GM23338 (cell line): ENCODE measurements at regions not wholly inside any gene's neighbourhood (a gene's known extent, or its start where the extent isn't known, plus 50 kb on each side); places are given as distances from the start of the nearest gene placed in this dataset.

Experiments used
- CREB1 ChIP-seq: fragments of 250-450 bp; sonication (Bioruptor Pico); IDR thresholded peaks from 2 replicates; pipeline ENCODE4 v1.5.0; 2020; ENCODE audit warnings: low read depth, mild to moderate bottlenecking, moderate library complexity
- EZH2 ChIP-seq: fragments of 200-600 bp; sonication (generic); IDR thresholded peaks from one replicate; pipeline ENCODE4 v1.8.0; 2017; ENCODE audit warnings: antibody characterized with exemption, mild to moderate bottlenecking, low read depth; ENCODE audit not compliant: unreplicated experiment
- EZH2phosphoT487 ChIP-seq: fragments of 200-600 bp; sonication (generic); IDR thresholded peaks from one replicate; pipeline ENCODE4 v1.8.1; 2018; ENCODE audit warnings: antibody characterized with exemption; ENCODE audit not compliant: unreplicated experiment
- POLR2AphosphoS5 ChIP-seq: IDR thresholded peaks from 2 replicates; pipeline ENCODE4 v1.6.1; 2016; ENCODE audit warnings: antibody characterized with exemption, low read depth
- ZNF114 ChIP-seq: fragments of 250-450 bp; sonication (Bioruptor Pico); IDR thresholded peaks from 2 replicates; pipeline ENCODE4 v1.5.0; 2020; ENCODE audit warnings: mild to moderate bottlenecking, moderate library complexity
- TF ChIP-seq, protein P1 (sequence below): IDR thresholded peaks from one replicate; pipeline ENCODE4 v1.6.1; 2018; ENCODE audit warnings: antibody characterized with exemption; ENCODE audit not compliant: unreplicated experiment
- TF ChIP-seq, protein P2 (sequence below), 2 experiments: fragments of 200-600 bp in 1 of 2; sonication (generic) in 1 of 2; conservative IDR thresholded peaks; 2 replicates each; pipeline versions ENCODE4 v1.5.1 to v1.6.1; 2016 to 2017; ENCODE audit warnings: antibody characterized with exemption in 2 of 2, low read depth in 2 of 2, mild to moderate bottlenecking in 2 of 2, moderate library complexity in 1 of 2
- TF ChIP-seq, protein P3 (sequence below): IDR thresholded peaks from 2 replicates; pipeline ENCODE4 v1.6.1; 2016; ENCODE audit warnings: antibody characterized with exemption

DNA sequence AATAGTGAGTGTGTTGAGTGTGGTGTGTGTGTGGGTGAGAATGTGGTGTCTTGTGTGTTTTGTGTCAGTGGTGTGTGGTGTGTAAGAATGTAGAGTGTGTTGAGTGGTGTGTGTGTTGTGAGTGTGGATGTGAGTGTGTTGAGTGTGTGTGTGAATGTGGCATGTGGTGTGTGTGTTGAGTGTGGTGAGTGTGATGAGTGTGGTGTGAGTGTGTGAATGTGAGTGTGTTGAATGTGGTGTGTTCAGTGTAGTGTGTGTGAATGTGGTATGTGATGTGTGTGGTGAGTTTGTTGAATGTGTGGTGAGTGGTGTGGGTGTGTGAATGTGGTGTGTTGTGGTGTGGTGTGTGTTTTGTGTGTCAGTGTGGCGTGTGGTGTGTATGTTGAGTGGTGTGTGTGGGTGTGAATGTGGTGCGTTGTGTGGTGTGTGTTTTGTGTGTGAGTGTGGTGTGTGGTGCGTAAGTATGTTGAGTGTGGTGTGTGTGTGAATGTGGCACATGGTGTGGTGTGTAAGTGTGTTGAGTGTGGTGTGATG is 60.8 kb upstream of the SORCS2 start:
- TF ChIP-seq, protein P1, sequence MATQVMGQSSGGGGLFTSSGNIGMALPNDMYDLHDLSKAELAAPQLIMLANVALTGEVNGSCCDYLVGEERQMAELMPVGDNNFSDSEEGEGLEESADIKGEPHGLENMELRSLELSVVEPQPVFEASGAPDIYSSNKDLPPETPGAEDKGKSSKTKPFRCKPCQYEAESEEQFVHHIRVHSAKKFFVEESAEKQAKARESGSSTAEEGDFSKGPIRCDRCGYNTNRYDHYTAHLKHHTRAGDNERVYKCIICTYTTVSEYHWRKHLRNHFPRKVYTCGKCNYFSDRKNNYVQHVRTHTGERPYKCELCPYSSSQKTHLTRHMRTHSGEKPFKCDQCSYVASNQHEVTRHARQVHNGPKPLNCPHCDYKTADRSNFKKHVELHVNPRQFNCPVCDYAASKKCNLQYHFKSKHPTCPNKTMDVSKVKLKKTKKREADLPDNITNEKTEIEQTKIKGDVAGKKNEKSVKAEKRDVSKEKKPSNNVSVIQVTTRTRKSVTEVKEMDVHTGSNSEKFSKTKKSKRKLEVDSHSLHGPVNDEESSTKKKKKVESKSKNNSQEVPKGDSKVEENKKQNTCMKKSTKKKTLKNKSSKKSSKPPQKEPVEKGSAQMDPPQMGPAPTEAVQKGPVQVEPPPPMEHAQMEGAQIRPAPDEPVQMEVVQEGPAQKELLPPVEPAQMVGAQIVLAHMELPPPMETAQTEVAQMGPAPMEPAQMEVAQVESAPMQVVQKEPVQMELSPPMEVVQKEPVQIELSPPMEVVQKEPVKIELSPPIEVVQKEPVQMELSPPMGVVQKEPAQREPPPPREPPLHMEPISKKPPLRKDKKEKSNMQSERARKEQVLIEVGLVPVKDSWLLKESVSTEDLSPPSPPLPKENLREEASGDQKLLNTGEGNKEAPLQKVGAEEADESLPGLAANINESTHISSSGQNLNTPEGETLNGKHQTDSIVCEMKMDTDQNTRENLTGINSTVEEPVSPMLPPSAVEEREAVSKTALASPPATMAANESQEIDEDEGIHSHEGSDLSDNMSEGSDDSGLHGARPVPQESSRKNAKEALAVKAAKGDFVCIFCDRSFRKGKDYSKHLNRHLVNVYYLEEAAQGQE: no peak
- TF ChIP-seq, protein P2, sequence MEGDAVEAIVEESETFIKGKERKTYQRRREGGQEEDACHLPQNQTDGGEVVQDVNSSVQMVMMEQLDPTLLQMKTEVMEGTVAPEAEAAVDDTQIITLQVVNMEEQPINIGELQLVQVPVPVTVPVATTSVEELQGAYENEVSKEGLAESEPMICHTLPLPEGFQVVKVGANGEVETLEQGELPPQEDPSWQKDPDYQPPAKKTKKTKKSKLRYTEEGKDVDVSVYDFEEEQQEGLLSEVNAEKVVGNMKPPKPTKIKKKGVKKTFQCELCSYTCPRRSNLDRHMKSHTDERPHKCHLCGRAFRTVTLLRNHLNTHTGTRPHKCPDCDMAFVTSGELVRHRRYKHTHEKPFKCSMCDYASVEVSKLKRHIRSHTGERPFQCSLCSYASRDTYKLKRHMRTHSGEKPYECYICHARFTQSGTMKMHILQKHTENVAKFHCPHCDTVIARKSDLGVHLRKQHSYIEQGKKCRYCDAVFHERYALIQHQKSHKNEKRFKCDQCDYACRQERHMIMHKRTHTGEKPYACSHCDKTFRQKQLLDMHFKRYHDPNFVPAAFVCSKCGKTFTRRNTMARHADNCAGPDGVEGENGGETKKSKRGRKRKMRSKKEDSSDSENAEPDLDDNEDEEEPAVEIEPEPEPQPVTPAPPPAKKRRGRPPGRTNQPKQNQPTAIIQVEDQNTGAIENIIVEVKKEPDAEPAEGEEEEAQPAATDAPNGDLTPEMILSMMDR (conservative IDR thresholded peaks at IDR 0.05; ENCODE audit: low read depth in 2 of 2): no peak
- no peak for TF ChIP-seq POLR2AphosphoS5
- no peak for TF ChIP-seq EZH2
- TF ChIP-seq EZH2phosphoT487: no peak
- no peak for TF ChIP-seq ZNF114 (CRISPR knock-in tag)
- TF ChIP-seq, protein P3, sequence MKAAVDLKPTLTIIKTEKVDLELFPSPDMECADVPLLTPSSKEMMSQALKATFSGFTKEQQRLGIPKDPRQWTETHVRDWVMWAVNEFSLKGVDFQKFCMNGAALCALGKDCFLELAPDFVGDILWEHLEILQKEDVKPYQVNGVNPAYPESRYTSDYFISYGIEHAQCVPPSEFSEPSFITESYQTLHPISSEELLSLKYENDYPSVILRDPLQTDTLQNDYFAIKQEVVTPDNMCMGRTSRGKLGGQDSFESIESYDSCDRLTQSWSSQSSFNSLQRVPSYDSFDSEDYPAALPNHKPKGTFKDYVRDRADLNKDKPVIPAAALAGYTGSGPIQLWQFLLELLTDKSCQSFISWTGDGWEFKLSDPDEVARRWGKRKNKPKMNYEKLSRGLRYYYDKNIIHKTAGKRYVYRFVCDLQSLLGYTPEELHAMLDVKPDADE: no peak
- no peak for TF ChIP-seq CREB1
